B cell (primary cell): ENCODE measurements at regions not wholly inside any gene's neighbourhood (a gene's known extent, or its start where the extent isn't known, plus 50 kb on each side); places are given as distances from the start of the nearest gene placed in this dataset.

Experiments
- ATAC-seq: fragments of 200-7000 bp; cut with Tn5 transposase; one replicate; pipeline ENCODE4 v1.10.0; 2021; ENCODE audit warnings: low read depth, mild to moderate bottlenecking, moderate number of reproducible peaks, moderate library complexity
- CTCF ChIA-PET: fragments of 350-600 bp; sonication (Branson Sonifier 250); formaldehyde crosslinking; loops from one replicate; lab custom pipeline; 2021; ENCODE audit warnings: antibody characterized with exemption, inconsistent platforms; lab: Charles Lee
- POLR2A ChIA-PET: fragments of 350-600 bp; sonication (Branson Sonifier 250); formaldehyde crosslinking; loops from one replicate; lab custom pipeline; 2021; ENCODE audit warnings: antibody characterized with exemption; lab: Charles Lee
- DNase-seq: peaks from one replicate; pipeline ENCODE4 v3.0.0; 2013
- H2AFZ ChIP-seq: 2 replicates; pipeline ENCODE4 v1.6.1; 2012; ENCODE audit warnings: mild to moderate bottlenecking, low read depth, low read length; ENCODE audit not compliant: insufficient read depth, poor library complexity, severe bottlenecking
- H3K27ac ChIP-seq, 2 donors: 1 replicate in 1 of 2; 2 replicates in 1 of 2; pipeline ENCODE4 v1.5.1; 2012 to 2013; ENCODE audit warnings: low read length in 2 of 2, mild to moderate bottlenecking in 2 of 2, moderate library complexity in 1 of 2
- H3K27me3 ChIP-seq, 4 experiments: fragments of 200-600 bp in 1 of 4; sonication (generic) in 1 of 4; replicated peaks in 1 of 4; 1 replicate in 2 of 4; 2 replicates in 2 of 4; pipeline versions ENCODE4 v1.6.1 to v1.7.0; 2013 to 2016; ENCODE audit warnings: low read length in 3 of 4, mild to moderate bottlenecking in 2 of 4, mixed read lengths in 1 of 4, moderate library complexity in 1 of 4; ENCODE audit not compliant: insufficient read depth in 4 of 4, control insufficient read depth in 3 of 4; ENCODE audit errors: control extremely low read depth in 1 of 4
- H3K36me3 ChIP-seq, 2 experiments: replicated peaks in 1 of 2; 1 replicate in 1 of 2; 2 replicates in 1 of 2; pipeline versions ENCODE4 v1.6.1 to v1.7.1; 2013; ENCODE audit warnings: low read length in 1 of 2; ENCODE audit not compliant: insufficient read depth in 2 of 2, control insufficient read depth in 1 of 2; ENCODE audit errors: control extremely low read depth in 1 of 2, extremely low read depth in 1 of 2
- H3K4me1 ChIP-seq, 2 donors: fragments of 200-600 bp in 1 of 2; sonication (generic) in 1 of 2; 1 replicate in 1 of 2; 2 replicates in 1 of 2; pipeline versions ENCODE4 v1.5.1 to v1.6.1; 2013 to 2017; ENCODE audit warnings: low read length in 2 of 2; ENCODE audit not compliant: control insufficient read depth in 2 of 2, insufficient read depth in 2 of 2
- H3K4me2 ChIP-seq: replicated peaks from 2 replicates; pipeline ENCODE3; 2012; ENCODE audit warnings: mild to moderate bottlenecking, low read depth, low read length; ENCODE audit not compliant: poor library complexity, severe bottlenecking
- H3K4me3 ChIP-seq, 5 experiments: fragments of 200-600 bp in 1 of 5; sonication (generic) in 1 of 5; 1 replicate in 3 of 5; 2 replicates in 2 of 5; pipeline versions ENCODE4 v1.5.1 to v1.7.0; 2011 to 2016; ENCODE audit warnings: low read length in 4 of 5, mild to moderate bottlenecking in 4 of 5, low read depth in 2 of 5, control low read depth in 1 of 5, moderate library complexity in 1 of 5; ENCODE audit not compliant: insufficient read depth in 1 of 5; ENCODE audit errors: control extremely low read depth in 1 of 5, extremely low read depth in 1 of 5
- H3K79me2 ChIP-seq: fragments of 200-600 bp; sonication (generic); one replicate; pipeline ENCODE4 v1.6.0; 2016; ENCODE audit warnings: low read length; ENCODE audit not compliant: control insufficient read depth, insufficient read depth
- H3K9ac ChIP-seq: fragments of 200-600 bp; sonication (generic); 2 replicates; pipeline ENCODE4 v1.6.1; 2017; ENCODE audit warnings: mild to moderate bottlenecking, low read length, moderate library complexity
- H3K9me3 ChIP-seq, 3 donors: one replicate each; pipeline versions ENCODE4 v1.6.1 to v1.7.1; 2013; ENCODE audit warnings: low read length in 2 of 3; ENCODE audit not compliant: control insufficient read depth in 2 of 3, insufficient read depth in 1 of 3; ENCODE audit errors: control extremely low read depth in 1 of 3
- H4K20me1 ChIP-seq: 2 replicates; pipeline ENCODE4 v1.6.0; 2012; ENCODE audit warnings: mild to moderate bottlenecking, low read length; ENCODE audit not compliant: insufficient read depth, control insufficient read depth, poor library complexity, severe bottlenecking
- H3K27ac Mint-ChIP-seq: one replicate; pipeline ENCODE4 v1.8.0; 2021; ENCODE audit warnings: mixed read lengths
- H3K27me3 Mint-ChIP-seq: one replicate; pipeline ENCODE4 v1.8.0; 2021; ENCODE audit warnings: mixed read lengths
- H3K4me1 Mint-ChIP-seq: one replicate; pipeline ENCODE4 v1.8.0; 2021; ENCODE audit warnings: mixed read lengths
- H3K4me3 Mint-ChIP-seq: one replicate; pipeline ENCODE4 v1.8.0; 2021; ENCODE audit warnings: mixed read lengths
- H3K9me3 Mint-ChIP-seq: one replicate; pipeline ENCODE4 v1.8.0; 2022; ENCODE audit warnings: mixed read lengths; ENCODE audit not compliant: insufficient read depth
- CTCF ChIP-seq: fragments of 200-600 bp; IDR thresholded peaks from one replicate; pipeline ENCODE4 v1.8.0; 2022; ENCODE audit warnings: antibody characterized with exemption, mild to moderate bottlenecking
- EZH2 ChIP-seq: IDR thresholded peaks from 2 replicates; pipeline ENCODE4 v1.6.1; 2012; ENCODE audit warnings: borderline replicate concordance, low read depth, mild to moderate bottlenecking, moderate library complexity, low read length; ENCODE audit not compliant: insufficient read depth, poor library complexity, severe bottlenecking
- WGBS: methylation state at CpG from one replicate; pipeline ENCODE4 v1.1.5; 2013; ENCODE audit warnings: missing lambda C conversion rate; ENCODE audit not compliant: insufficient coverage; 5-methylcytosine and 5-hydroxymethylcytosine counted together
- intact Hi-C: fragments of 100-400 bp; cut with micrococcal nuclease; formaldehyde crosslinking; loops from one replicate; pipeline ENCODE4 v1.10.0; 2022

DNA sequence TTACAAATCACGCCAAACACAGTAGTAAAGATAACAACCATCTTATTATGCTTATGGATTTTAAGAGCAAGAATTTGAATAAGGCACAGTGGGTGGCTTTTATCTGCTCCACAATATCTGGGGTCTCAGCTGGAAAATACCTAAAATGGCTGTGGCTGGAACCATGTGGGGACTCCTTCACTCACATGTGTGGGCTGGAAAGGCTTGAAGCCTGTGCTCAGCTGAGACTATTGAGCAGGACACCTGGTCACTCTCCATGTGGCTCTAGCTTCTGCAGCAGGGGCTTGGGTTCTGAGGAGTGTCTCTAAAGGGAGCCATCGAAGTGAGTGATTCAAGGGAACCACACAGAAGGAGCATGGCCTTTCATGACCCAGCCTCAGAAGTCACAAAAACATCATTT, 239.6 kb upstream of the B3GALT2 start:
- no peaks in the 10 kb centered on the region for H3K4me1 ChIP-seq
- DNase-seq (no peak), ATAC-seq (no peak)
- intact Hi-C loops: no loop called here
- H3K4me2 ChIP-seq: no peak overlapping the region
- TF ChIP-seq CTCF (no peak), EZH2 (no peak)
- Mint-ChIP-seq H3K27ac (no peak overlapping the region), H3K4me1 (no peaks in the 10 kb centered on the region), H3K27me3 (no peaks in the 10 kb centered on the region), H3K9me3 (no peaks in the 10 kb centered on the region), H3K4me3 (no peak overlapping the region)
- H3K9ac ChIP-seq: no peak overlapping the region
- no peak overlapping the region for H3K27ac ChIP-seq
- CTCF ChIA-PET: no interaction called here
- H3K4me3 ChIP-seq: no peak overlapping the region
- POLR2A ChIA-PET: no interaction called here
- no peaks in the 10 kb centered on the region for H3K79me2 ChIP-seq
- H4K20me1 ChIP-seq: no peaks in the 10 kb centered on the region
- WGBS: 85% methylated on average over 1 of the region's 2 CpGs
- H3K27me3 ChIP-seq: no peaks in the 10 kb centered on the region
- no peaks in the 10 kb centered on the region for H3K9me3 ChIP-seq
- H2AFZ ChIP-seq: no peak overlapping the region
- H3K36me3 ChIP-seq: no peaks in the 10 kb centered on the region

DNA sequence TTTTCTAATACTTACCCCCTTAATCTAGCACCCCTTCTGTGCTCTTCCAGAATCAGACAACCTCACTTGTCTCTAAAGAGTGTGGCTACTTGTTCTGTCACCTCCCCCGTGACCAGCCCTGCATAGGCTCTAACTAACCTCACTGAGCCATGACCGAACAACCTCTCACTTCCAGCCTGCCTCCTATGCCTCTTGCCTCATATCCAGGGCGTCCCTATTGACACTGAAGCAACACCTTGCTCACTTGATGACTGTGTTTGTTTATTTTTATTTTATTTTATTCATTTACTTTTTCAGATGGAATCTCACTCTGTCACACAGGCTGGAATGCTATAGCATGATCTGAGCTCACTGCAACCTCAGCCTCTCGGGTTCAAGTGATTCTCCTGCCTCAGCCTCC, 235.1 kb upstream of the B3GALT2 start:
- TF ChIP-seq CTCF: no peak
- no peak for TF ChIP-seq EZH2
- 63% methylated on average over 1 of the region's 4 CpGs for WGBS
- H3K27ac Mint-ChIP-seq: no peak overlapping the region

More for the DNA sequence above, 235.1 kb upstream of the B3GALT2 start:
- H3K9me3 ChIP-seq: no peaks in the 10 kb centered on the region
- H3K36me3 ChIP-seq: no peaks in the 10 kb centered on the region
- Mint-ChIP-seq H3K27me3 (no peaks in the 10 kb centered on the region), H3K9me3 (no peaks in the 10 kb centered on the region), H3K4me3 (no peak overlapping the region), H3K4me1 (peaks cover 22% of the 10 kb centered on the region)
- H3K9ac ChIP-seq: no peak overlapping the region
- no peaks in the 10 kb centered on the region for H3K79me2 ChIP-seq
- peaks cover 12 to 19% of the 10 kb centered on the region in 2 donors for H3K4me1 ChIP-seq
- no peak overlapping the region for H3K4me3 ChIP-seq
- intact Hi-C loops: no loop called here
- CTCF ChIA-PET: no interaction called here
- no peak overlapping the region for H3K4me2 ChIP-seq
- H2AFZ ChIP-seq: no peak overlapping the region
- no peak for DNase-seq
- ATAC-seq: no peak
- no peaks in the 10 kb centered on the region for H4K20me1 ChIP-seq
- POLR2A ChIA-PET: no interaction called here
- H3K27ac ChIP-seq: no peak overlapping the region
- no peaks in the 10 kb centered on the region for H3K27me3 ChIP-seq
